ENCODE measurements at regions not wholly inside any gene's neighbourhood (a gene's known extent, or its start where the extent isn't known, plus 50 kb on each side); places are given as distances from the start of the nearest gene placed in this dataset.

- TF ChIP-seq, protein P1, sequence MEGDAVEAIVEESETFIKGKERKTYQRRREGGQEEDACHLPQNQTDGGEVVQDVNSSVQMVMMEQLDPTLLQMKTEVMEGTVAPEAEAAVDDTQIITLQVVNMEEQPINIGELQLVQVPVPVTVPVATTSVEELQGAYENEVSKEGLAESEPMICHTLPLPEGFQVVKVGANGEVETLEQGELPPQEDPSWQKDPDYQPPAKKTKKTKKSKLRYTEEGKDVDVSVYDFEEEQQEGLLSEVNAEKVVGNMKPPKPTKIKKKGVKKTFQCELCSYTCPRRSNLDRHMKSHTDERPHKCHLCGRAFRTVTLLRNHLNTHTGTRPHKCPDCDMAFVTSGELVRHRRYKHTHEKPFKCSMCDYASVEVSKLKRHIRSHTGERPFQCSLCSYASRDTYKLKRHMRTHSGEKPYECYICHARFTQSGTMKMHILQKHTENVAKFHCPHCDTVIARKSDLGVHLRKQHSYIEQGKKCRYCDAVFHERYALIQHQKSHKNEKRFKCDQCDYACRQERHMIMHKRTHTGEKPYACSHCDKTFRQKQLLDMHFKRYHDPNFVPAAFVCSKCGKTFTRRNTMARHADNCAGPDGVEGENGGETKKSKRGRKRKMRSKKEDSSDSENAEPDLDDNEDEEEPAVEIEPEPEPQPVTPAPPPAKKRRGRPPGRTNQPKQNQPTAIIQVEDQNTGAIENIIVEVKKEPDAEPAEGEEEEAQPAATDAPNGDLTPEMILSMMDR (conservative IDR thresholded peaks at IDR 0.05; ENCODE audit: low read length), result no peak
- no peak for TF ChIP-seq EZH2phosphoT487 (IDR thresholded peaks at IDR 0.05; ENCODE audit: borderline replicate concordance, low read depth, low read length)
Measured at GRCh38 chr6:101178748-101179147, 214.8 kb upstream of the GRIK2 start.

All from OCI-LY7 (cell line).